ENCODE measurements at regions not wholly inside any gene's neighbourhood (a gene's known extent, or its start where the extent isn't known, plus 50 kb on each side); places are given as distances from the start of the nearest gene placed in this dataset.

DNA sequence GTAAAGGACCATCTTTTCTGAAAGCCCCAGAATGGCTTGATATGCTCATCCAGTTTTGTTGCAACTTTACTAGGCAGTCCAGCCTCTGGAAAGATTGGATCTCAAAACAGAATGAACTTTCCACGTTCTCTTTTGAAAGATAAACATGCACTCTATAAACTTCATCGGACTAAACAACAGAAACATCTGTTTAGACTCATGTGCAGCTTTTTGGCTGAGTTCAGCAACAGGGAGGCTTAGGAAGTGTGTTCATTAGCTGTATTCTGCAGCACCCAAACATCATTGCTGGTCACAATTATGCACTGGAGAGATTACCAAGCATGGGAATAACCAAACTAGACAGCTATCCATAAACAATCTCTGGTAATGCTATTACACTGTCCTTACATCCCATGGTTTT is 180.5 kb downstream of the TENT5A start:
- H3K27ac ChIP-seq (ENCODE audit: low read length) = no peak overlapping the region
- no peaks in the 10 kb centered on the region for H3K36me3 ChIP-seq (ENCODE audit: insufficient read depth, low read length)
- no peak overlapping the region for H3K4me3 ChIP-seq (ENCODE audit: low read length)
- no peak overlapping the region for H2AFZ ChIP-seq (ENCODE audit: low read length)
- H3K27me3 ChIP-seq (ENCODE audit: low read length) = no peaks in the 10 kb centered on the region
- no peaks in the 10 kb centered on the region for H3K79me2 ChIP-seq (ENCODE audit: low read length)
- H3K9ac ChIP-seq (ENCODE audit: low read length) = no peak overlapping the region
- H4K20me1 ChIP-seq (ENCODE audit: insufficient read depth, low read depth, low read length) = no peaks in the 10 kb centered on the region
- no peaks in the 10 kb centered on the region; the same call in 1 of the 2 replicates for H3K9me2 ChIP-seq (replicated peaks; ENCODE audit: insufficient read depth, low read length)
- H3K4me2 ChIP-seq (ENCODE audit: low read depth, low read length, poor library complexity, severe bottlenecking) = no peak overlapping the region
- no peaks in the 10 kb centered on the region for H3K9me3 ChIP-seq (ENCODE audit: low read length)
- H3K4me1 ChIP-seq (ENCODE audit: low read length) = no peaks in the 10 kb centered on the region
- no peak for DNase-seq

DNA sequence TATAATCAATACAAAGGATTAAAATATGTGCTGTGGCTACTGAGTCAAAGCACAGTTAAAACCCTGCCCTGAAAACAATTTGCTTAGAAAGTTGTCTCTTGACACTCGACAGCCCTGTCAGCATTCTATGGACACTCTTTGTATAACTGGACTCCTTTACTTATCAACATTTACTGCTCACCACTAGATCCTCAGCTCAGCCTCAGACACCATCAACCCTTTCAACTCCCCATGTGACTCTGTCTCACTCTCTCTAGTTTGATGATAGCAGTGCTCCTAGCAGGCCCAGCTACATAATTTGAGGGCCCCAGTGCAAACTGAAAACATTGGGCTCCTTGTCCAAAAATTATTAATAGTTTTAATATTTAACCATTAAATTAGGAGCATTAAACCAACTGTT is 181.8 kb downstream of the TENT5A start:
- H3K27me3 ChIP-seq (ENCODE audit: low read length) = no peaks in the 10 kb centered on the region
- H3K4me3 ChIP-seq (ENCODE audit: low read length) = no peak overlapping the region
- H3K79me2 ChIP-seq (ENCODE audit: low read length) = no peaks in the 10 kb centered on the region
- no peaks in the 10 kb centered on the region; the same call in 1 of the 2 replicates for H3K9me2 ChIP-seq (replicated peaks; ENCODE audit: insufficient read depth, low read length)
- H2AFZ ChIP-seq (ENCODE audit: low read length) = no peak overlapping the region
- H3K4me1 ChIP-seq (ENCODE audit: low read length) = no peaks in the 10 kb centered on the region
- no peaks in the 10 kb centered on the region for H4K20me1 ChIP-seq (ENCODE audit: insufficient read depth, low read depth, low read length)
- no peak for DNase-seq
- no peak overlapping the region for H3K9ac ChIP-seq (ENCODE audit: low read length)
- no peaks in the 10 kb centered on the region for H3K36me3 ChIP-seq (ENCODE audit: insufficient read depth, low read length)
- H3K27ac ChIP-seq (ENCODE audit: low read length) = no peak overlapping the region
- H3K9me3 ChIP-seq (ENCODE audit: low read length) = no peaks in the 10 kb centered on the region
- no peak overlapping the region for H3K4me2 ChIP-seq (ENCODE audit: low read depth, low read length, poor library complexity, severe bottlenecking)

DNA sequence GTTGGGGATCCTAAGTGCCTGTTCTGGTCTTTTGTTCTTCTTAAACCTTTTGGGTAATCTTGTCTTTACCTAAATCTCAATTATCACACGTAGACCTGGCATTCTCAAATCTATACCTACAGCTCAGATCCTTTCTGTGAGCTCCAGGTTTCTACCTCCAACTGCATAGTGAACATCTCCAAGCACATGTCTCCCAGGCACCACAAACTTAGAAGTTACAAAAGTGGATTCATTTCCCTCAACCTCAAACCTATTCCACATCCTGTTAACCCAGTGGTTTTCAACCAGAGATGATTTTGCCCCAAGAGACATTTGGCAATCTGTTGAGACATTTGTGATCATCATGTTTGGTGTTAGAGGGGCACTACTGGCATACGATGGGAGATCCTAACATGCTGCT is 183.5 kb downstream of the TENT5A start:
- Histone ChIP-seq H3K27me3 (ENCODE audit: low read length) (no peaks in the 10 kb centered on the region), H3K36me3 (ENCODE audit: insufficient read depth, low read length) (no peaks in the 10 kb centered on the region), H3K9ac (ENCODE audit: low read length) (no peak overlapping the region), H2AFZ (ENCODE audit: low read length) (no peak overlapping the region), H4K20me1 (ENCODE audit: insufficient read depth, low read depth, low read length) (no peaks in the 10 kb centered on the region), H3K27ac (ENCODE audit: low read length) (no peak overlapping the region), H3K4me2 (ENCODE audit: low read depth, low read length, poor library complexity, severe bottlenecking) (no peak overlapping the region), H3K79me2 (ENCODE audit: low read length) (no peaks in the 10 kb centered on the region), H3K9me2 (replicated peaks; ENCODE audit: insufficient read depth, low read length) (no peaks in the 10 kb centered on the region), H3K9me3 (ENCODE audit: low read length) (no peaks in the 10 kb centered on the region), H3K4me3 (ENCODE audit: low read length) (no peak overlapping the region), H3K4me1 (ENCODE audit: low read length) (no peaks in the 10 kb centered on the region)
- DNase-seq = no peak

DNA sequence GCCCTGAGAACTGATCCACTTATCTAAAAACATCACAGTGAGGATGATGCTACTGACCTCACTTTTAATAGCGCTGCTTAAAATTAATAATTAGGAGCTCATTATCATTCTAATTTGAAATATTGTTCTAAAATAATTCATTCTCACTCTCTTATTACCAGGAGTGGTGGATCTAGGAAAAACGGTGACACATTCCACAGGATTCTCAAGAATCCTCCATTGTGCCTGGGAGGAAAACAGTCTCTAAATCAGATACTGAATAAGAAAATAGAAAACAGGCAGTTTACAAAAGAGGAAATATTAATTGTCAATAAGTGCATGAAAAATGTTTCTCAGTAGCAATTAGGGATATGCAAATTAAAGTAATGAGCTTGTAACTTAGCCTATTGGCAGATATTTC is 187.4 kb downstream of the TENT5A start:
- Histone ChIP-seq H3K9me3 (ENCODE audit: low read length) (no peaks in the 10 kb centered on the region), H4K20me1 (ENCODE audit: insufficient read depth, low read depth, low read length) (no peaks in the 10 kb centered on the region), H3K27me3 (ENCODE audit: low read length) (no peaks in the 10 kb centered on the region), H2AFZ (ENCODE audit: low read length) (no peak overlapping the region), H3K79me2 (ENCODE audit: low read length) (no peaks in the 10 kb centered on the region), H3K27ac (ENCODE audit: low read length) (no peak overlapping the region), H3K4me3 (ENCODE audit: low read length) (no peak overlapping the region), H3K4me2 (ENCODE audit: low read depth, low read length, poor library complexity, severe bottlenecking) (no peak overlapping the region), H3K9ac (ENCODE audit: low read length) (no peak overlapping the region), H3K9me2 (replicated peaks; ENCODE audit: insufficient read depth, low read length) (no peaks in the 10 kb centered on the region), H3K4me1 (ENCODE audit: low read length) (no peaks in the 10 kb centered on the region), H3K36me3 (ENCODE audit: insufficient read depth, low read length) (no peaks in the 10 kb centered on the region)
- DNase-seq = no peak

DNA sequence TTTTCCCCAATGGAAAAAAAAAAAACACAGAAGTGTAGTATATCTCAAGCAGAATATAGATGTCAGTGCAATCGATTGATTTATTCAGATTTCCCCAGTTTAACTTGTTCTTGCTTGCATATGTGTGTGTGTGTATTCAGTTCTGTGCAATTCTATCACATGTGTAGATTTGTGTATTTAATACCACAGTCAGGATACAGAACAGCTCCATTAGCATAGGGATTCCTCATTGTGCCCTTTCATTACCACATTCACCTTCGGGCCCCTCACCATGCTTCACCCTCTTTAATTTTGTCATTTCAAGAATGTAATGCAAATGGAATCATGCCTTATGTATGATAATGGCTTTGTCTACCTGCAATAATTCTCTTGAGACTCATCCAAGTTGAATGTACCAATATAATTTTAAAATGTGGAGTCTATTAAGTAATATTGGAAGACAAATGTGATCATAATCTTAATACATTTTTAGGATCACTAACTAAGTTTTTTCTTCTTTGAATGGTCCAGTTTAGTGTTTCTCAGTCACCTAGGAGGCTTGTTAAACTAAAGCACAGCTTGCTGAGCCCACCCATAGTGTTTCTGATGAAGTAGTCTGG is 187.9 kb downstream of the TENT5A start:
- H4K20me1 ChIP-seq (ENCODE audit: insufficient read depth, low read depth, low read length) = no peaks in the 10 kb centered on the region
- H3K4me3 ChIP-seq (ENCODE audit: low read length) = no peak overlapping the region
- H3K4me1 ChIP-seq (ENCODE audit: low read length) = no peaks in the 10 kb centered on the region
- no peak overlapping the region for H3K27ac ChIP-seq (ENCODE audit: low read length)
- no peaks in the 10 kb centered on the region for H3K27me3 ChIP-seq (ENCODE audit: low read length)
- no peak overlapping the region for H3K9ac ChIP-seq (ENCODE audit: low read length)
- H2AFZ ChIP-seq (ENCODE audit: low read length) = no peak overlapping the region
- H3K9me2 ChIP-seq (replicated peaks; ENCODE audit: insufficient read depth, low read length) = no peaks in the 10 kb centered on the region
- H3K4me2 ChIP-seq (ENCODE audit: low read depth, low read length, poor library complexity, severe bottlenecking) = no peak overlapping the region
- H3K36me3 ChIP-seq (ENCODE audit: insufficient read depth, low read length) = no peaks in the 10 kb centered on the region
- no peaks in the 10 kb centered on the region for H3K79me2 ChIP-seq (ENCODE audit: low read length)
- H3K9me3 ChIP-seq (ENCODE audit: low read length) = no peaks in the 10 kb centered on the region
- no peak for DNase-seq

DNA sequence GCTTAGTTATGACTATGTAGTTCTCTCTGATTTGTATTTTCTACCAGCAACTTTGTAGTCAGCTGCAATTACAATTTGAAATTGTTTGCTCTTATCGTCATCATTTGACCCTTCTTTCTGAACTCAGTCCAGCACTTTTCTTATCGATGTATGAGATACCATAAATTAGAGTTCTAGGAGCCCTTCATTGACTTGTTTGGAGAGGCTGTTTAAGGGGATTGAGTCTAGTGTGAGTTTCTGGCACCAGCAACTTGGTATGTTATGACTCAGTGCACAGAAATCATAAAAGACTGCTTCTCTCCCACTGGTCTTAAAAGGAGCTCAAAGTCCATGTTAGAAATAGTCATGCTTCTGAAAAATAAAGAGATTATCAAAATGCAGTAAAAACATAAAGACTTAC is 190.3 kb downstream of the TENT5A start:
- no peaks in the 10 kb centered on the region for H3K9me2 ChIP-seq (replicated peaks; ENCODE audit: insufficient read depth, low read length)
- H2AFZ ChIP-seq (ENCODE audit: low read length) = no peak overlapping the region
- no peak overlapping the region for H3K4me2 ChIP-seq (ENCODE audit: low read depth, low read length, poor library complexity, severe bottlenecking)
- no peak overlapping the region for H3K27ac ChIP-seq (ENCODE audit: low read length)
- no peak overlapping the region for H3K4me3 ChIP-seq (ENCODE audit: low read length)
- no peaks in the 10 kb centered on the region for H3K27me3 ChIP-seq (ENCODE audit: low read length)
- no peaks in the 10 kb centered on the region for H3K36me3 ChIP-seq (ENCODE audit: insufficient read depth, low read length)
- H3K9me3 ChIP-seq (ENCODE audit: low read length) = no peaks in the 10 kb centered on the region
- no peak overlapping the region for H3K9ac ChIP-seq (ENCODE audit: low read length)
- DNase-seq = no peak
- H4K20me1 ChIP-seq (ENCODE audit: insufficient read depth, low read depth, low read length) = no peaks in the 10 kb centered on the region
- no peaks in the 10 kb centered on the region for H3K79me2 ChIP-seq (ENCODE audit: low read length)
- H3K4me1 ChIP-seq (ENCODE audit: low read length) = no peaks in the 10 kb centered on the region

DNA sequence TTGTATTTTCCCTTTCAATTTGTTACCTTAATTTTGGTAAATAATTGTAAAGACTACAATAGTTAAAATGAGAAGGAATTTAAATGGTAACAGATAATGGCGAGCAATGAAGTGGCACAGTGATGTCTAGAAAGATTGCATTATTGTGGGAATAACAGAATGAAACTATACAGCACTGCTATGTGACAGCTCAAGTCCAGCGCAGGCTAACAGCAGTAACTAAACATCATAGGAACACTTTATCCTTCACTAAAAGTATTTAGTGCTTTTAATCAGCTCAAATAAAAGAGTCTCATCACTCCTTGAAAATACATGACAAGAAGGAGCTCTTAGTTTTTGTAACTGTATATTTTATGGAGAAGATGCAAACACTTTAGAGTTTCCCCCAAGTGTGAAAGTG is 190.8 kb downstream of the TENT5A start:
- Histone ChIP-seq H3K36me3 (ENCODE audit: insufficient read depth, low read length) (no peaks in the 10 kb centered on the region), H3K79me2 (ENCODE audit: low read length) (no peaks in the 10 kb centered on the region), H3K27me3 (ENCODE audit: low read length) (no peaks in the 10 kb centered on the region), H3K9me2 (replicated peaks; ENCODE audit: insufficient read depth, low read length) (no peaks in the 10 kb centered on the region), H4K20me1 (ENCODE audit: insufficient read depth, low read depth, low read length) (no peaks in the 10 kb centered on the region), H3K4me2 (ENCODE audit: low read depth, low read length, poor library complexity, severe bottlenecking) (no peak overlapping the region), H3K27ac (ENCODE audit: low read length) (no peak overlapping the region), H3K9me3 (ENCODE audit: low read length) (no peaks in the 10 kb centered on the region), H3K4me3 (ENCODE audit: low read length) (no peak overlapping the region), H3K9ac (ENCODE audit: low read length) (no peak overlapping the region), H2AFZ (ENCODE audit: low read length) (no peak overlapping the region), H3K4me1 (ENCODE audit: low read length) (no peaks in the 10 kb centered on the region)
- no peak for DNase-seq

DNA sequence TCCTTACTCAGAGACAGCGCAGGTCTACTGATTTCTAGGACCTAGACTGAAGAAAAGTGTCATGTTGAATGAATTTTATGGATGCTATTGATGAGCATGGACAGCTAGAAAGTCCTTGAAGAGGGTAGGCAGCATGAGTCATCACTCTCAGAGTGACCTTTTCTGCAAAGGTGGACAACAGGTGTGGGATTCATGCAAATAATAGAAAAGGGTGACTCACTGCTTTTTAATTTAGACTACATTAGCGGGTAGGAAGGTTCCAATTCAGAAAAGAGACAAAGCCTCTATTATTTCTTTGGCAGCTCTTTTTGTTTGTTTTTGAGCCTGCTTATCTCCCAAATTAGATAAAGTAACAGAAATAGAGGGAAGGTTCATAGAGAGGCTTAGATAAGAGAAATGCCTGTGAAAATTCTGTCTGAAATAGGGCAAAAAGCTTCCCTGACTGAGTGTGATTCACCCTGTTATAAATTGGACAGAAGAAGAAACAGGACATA is 191.4 kb downstream of the TENT5A start:
- Histone ChIP-seq H3K4me3 (ENCODE audit: low read length) (no peak overlapping the region), H3K4me2 (ENCODE audit: low read depth, low read length, poor library complexity, severe bottlenecking) (no peak overlapping the region), H2AFZ (ENCODE audit: low read length) (no peak overlapping the region), H3K9me2 (replicated peaks; ENCODE audit: insufficient read depth, low read length) (no peaks in the 10 kb centered on the region), H3K79me2 (ENCODE audit: low read length) (no peaks in the 10 kb centered on the region), H4K20me1 (ENCODE audit: insufficient read depth, low read depth, low read length) (no peaks in the 10 kb centered on the region), H3K9me3 (ENCODE audit: low read length) (no peaks in the 10 kb centered on the region), H3K9ac (ENCODE audit: low read length) (no peak overlapping the region), H3K4me1 (ENCODE audit: low read length) (no peaks in the 10 kb centered on the region), H3K27me3 (ENCODE audit: low read length) (no peaks in the 10 kb centered on the region), H3K27ac (ENCODE audit: low read length) (no peak overlapping the region), H3K36me3 (ENCODE audit: insufficient read depth, low read length) (no peaks in the 10 kb centered on the region)
- no peak for DNase-seq

DNA sequence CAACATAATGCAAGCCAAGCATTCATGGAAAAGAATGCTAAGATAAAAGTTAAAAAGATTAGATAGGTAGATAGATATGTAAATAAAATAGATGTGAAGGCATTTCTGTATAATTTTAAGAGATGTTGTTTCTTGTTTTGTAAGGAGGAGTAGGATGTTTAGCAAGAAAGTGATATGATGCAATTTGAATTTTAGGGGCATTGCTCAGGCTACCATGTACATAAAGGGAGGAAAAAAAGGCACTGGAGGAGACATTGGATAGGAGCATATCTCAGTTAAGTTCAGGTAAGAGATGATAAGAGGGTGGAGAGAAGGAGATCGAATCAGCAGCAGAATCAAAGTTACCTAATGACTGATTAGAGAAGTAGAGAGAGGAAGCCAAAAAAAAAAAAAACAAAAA is 194.7 kb downstream of the TENT5A start:
- H3K9me3 ChIP-seq (ENCODE audit: low read length) = no peaks in the 10 kb centered on the region
- no peaks in the 10 kb centered on the region for H4K20me1 ChIP-seq (ENCODE audit: insufficient read depth, low read depth, low read length)
- no peak for DNase-seq
- H3K4me1 ChIP-seq (ENCODE audit: low read length) = no peaks in the 10 kb centered on the region
- no peaks in the 10 kb centered on the region for H3K27me3 ChIP-seq (ENCODE audit: low read length)
- H3K36me3 ChIP-seq (ENCODE audit: insufficient read depth, low read length) = no peaks in the 10 kb centered on the region
- no peak overlapping the region for H3K4me3 ChIP-seq (ENCODE audit: low read length)
- H3K9ac ChIP-seq (ENCODE audit: low read length) = no peak overlapping the region
- H3K4me2 ChIP-seq (ENCODE audit: low read depth, low read length, poor library complexity, severe bottlenecking) = no peak overlapping the region
- H2AFZ ChIP-seq (ENCODE audit: low read length) = no peak overlapping the region
- no peaks in the 10 kb centered on the region for H3K79me2 ChIP-seq (ENCODE audit: low read length)
- H3K27ac ChIP-seq (ENCODE audit: low read length) = no peak overlapping the region
- H3K9me2 ChIP-seq (replicated peaks; ENCODE audit: insufficient read depth, low read length) = no peaks in the 10 kb centered on the region

Measured in Karpas-422 (cell line).